NCI-H82 treated with DMSO at 0.1 percent for 48 hours (cell line): ENCODE measurements at regions not wholly inside any gene's neighbourhood (a gene's known extent, or its start where the extent isn't known, plus 50 kb on each side); places are given as distances from the start of the nearest gene placed in this dataset.

Source experiments
- DNase-seq: peaks from one replicate; lab custom pipeline; 2025; ENCODE audit not compliant: unreplicated experiment; lab: John Stamatoyannopoulos, UW

GRCh38 chr7:53697913-53698312, 662.5 kb downstream of the POM121L12 start:
- DNase-seq, result peak; percentile 45

GRCh38 chr7:53699215-53699837, 663.9 kb downstream of the POM121L12 start:
- no peak for DNase-seq

- no peak for DNase-seq
Observed at GRCh38 chr7:53719122-53719521, 683.7 kb downstream of the POM121L12 start.

GRCh38 chr7:53740971-53741370, 705.5 kb downstream of the POM121L12 start:
- DNase-seq, result no peak

- no peak for DNase-seq
Observed at GRCh38 chr7:53743697-53744402, 708.4 kb downstream of the POM121L12 start.

GRCh38 chr7:53744403-53744760, 708.9 kb downstream of the POM121L12 start:
- DNase-seq, result no peak

- DNase-seq, result no peak
Observed at GRCh38 chr7:53756946-53757345, 721.5 kb downstream of the POM121L12 start.

GRCh38 chr7:53768186-53768585, 732.8 kb downstream of the POM121L12 start:
- DNase-seq, result no peak

- no peak for DNase-seq
Observed at GRCh38 chr7:53771701-53772100, 736.3 kb downstream of the POM121L12 start.

GRCh38 chr7:53776323-53776722, 740.9 kb downstream of the POM121L12 start:
- DNase-seq, result no peak

- no peak for DNase-seq
Observed at GRCh38 chr7:53789741-53790140, 752.4 kb upstream of the VSTM2A start.

- no peak for DNase-seq
Observed at GRCh38 chr7:53794816-53795215, 747.4 kb upstream of the VSTM2A start.

- no peak for DNase-seq
Observed at GRCh38 chr7:53800746-53801145, 741.4 kb upstream of the VSTM2A start.

GRCh38 chr7:53806119-53806518, 736.1 kb upstream of the VSTM2A start:
- DNase-seq, result no peak

GRCh38 chr7:53811555-53812079, 730.6 kb upstream of the VSTM2A start:
- DNase-seq, result no peak

GRCh38 chr7:53812135-53812534, 730.0 kb upstream of the VSTM2A start:
- DNase-seq, result no peak

GRCh38 chr7:53835301-53835700, 706.9 kb upstream of the VSTM2A start:
- DNase-seq, result no peak

GRCh38 chr7:53877688-53878087, 664.5 kb upstream of the VSTM2A start:
- no peak for DNase-seq

GRCh38 chr7:53900856-53901528, 641.2 kb upstream of the VSTM2A start:
- DNase-seq, result no peak

- no peak for DNase-seq
Observed at GRCh38 chr7:53904355-53904754, 637.8 kb upstream of the VSTM2A start.

GRCh38 chr7:53917637-53918036, 624.5 kb upstream of the VSTM2A start:
- DNase-seq, result no peak

GRCh38 chr7:53920011-53920410, 622.2 kb upstream of the VSTM2A start:
- DNase-seq, result no peak
